ENCODE measurements at regions not wholly inside any gene's neighbourhood (a gene's known extent, or its start where the extent isn't known, plus 50 kb on each side); places are given as distances from the start of the nearest gene placed in this dataset.
"Not testable (repeated sequence)": the region's sequence is repeated elsewhere in the genome, so short reads cannot be mapped to it uniquely, and the experiment has no call there.

DNA sequence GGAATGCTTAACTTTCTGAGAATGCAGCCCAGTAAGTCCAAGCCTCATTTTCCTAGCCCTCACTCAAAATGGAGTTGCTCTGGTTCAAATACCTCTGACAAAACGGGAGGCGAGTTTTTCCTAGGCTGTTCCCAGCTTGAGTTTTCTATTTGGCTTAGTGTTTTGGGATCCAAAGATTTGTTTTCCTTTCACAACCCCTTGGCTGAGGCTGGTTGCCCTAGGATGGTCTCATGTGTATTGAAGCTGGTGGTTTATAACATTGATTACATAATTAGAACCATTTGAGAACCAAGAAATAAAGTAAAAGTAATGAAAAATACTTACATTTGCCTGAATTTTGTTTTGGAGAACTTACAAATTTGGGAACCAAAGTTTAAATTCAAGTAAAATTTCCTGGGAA lies 611.1 kb upstream of the LUZP2 start:
- no peaks in the 10 kb centered on the region for H3K9me3 ChIP-seq (ENCODE audit: control insufficient read depth, insufficient read depth, low read depth, low read length)
- no peaks in the 10 kb centered on the region for H4K20me1 ChIP-seq (ENCODE audit: control insufficient read depth, extremely low read depth, insufficient read depth, low read length)
- H3K4me1 ChIP-seq (ENCODE audit: control insufficient read depth, extremely low read depth, insufficient read depth, low read length) = no peaks in the 10 kb centered on the region
- H3K4me3 ChIP-seq (replicated peaks in 1 of 4; ENCODE audit: control extremely low read depth in 1 of 4, insufficient read depth in 1 of 4, low read depth in 3 of 4, low read length in 4 of 4) = no peak overlapping the region
- H3K36me3 ChIP-seq (ENCODE audit: control insufficient read depth, insufficient read depth, low read length) = no peaks in the 10 kb centered on the region
- no peak overlapping the region for H3K4me2 ChIP-seq (ENCODE audit: extremely low read depth, insufficient read depth, low read length)
- no peak overlapping the region for H2AFZ ChIP-seq (ENCODE audit: low read length)
- TF ChIP-seq, protein P1, sequence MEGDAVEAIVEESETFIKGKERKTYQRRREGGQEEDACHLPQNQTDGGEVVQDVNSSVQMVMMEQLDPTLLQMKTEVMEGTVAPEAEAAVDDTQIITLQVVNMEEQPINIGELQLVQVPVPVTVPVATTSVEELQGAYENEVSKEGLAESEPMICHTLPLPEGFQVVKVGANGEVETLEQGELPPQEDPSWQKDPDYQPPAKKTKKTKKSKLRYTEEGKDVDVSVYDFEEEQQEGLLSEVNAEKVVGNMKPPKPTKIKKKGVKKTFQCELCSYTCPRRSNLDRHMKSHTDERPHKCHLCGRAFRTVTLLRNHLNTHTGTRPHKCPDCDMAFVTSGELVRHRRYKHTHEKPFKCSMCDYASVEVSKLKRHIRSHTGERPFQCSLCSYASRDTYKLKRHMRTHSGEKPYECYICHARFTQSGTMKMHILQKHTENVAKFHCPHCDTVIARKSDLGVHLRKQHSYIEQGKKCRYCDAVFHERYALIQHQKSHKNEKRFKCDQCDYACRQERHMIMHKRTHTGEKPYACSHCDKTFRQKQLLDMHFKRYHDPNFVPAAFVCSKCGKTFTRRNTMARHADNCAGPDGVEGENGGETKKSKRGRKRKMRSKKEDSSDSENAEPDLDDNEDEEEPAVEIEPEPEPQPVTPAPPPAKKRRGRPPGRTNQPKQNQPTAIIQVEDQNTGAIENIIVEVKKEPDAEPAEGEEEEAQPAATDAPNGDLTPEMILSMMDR (conservative IDR thresholded peaks at IDR 0.05 in 1 of 2, IDR thresholded peaks at IDR 0.05 in 1 of 2; ENCODE audit: low read depth in 1 of 2, low read length in 2 of 2) = no peak
- TF ChIP-seq EZH2 (IDR thresholded peaks at IDR 0.05; ENCODE audit: low read length, missing control alignments) = no peak
- H3K9ac ChIP-seq (ENCODE audit: insufficient read depth, low read length) = no peak overlapping the region
- DNase-seq (ENCODE audit: low read depth in 2 of 2) = no peak
- no peaks in the 10 kb centered on the region for H3K27me3 ChIP-seq (ENCODE audit: control insufficient read depth, insufficient read depth, low read length)
- no peak overlapping the region for H3K27ac ChIP-seq (ENCODE audit: insufficient read depth, low read length)
- H3K79me2 ChIP-seq (ENCODE audit: control insufficient read depth, insufficient read depth, low read length) = no peaks in the 10 kb centered on the region

DNA sequence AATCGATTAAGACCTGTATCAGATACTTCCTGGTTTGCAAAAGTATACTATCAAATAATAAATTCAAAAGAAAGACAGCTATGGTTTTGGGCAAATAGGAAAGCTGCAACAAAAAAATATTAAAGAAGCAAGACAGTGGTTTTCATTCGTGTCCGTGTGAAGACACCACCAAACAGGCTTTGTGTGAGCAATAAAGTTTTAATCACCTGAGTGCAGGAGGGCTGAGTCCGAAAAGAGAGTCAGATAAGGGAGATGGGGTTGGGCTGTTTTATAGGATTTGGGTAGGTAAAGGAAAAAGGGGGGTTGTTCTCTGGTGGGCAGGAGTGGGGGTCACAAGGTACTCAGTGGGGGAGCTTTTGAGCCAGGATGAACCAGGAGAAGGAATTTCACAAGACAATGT lies 609.7 kb upstream of the LUZP2 start:
- not testable (repeated sequence) for DNase-seq (ENCODE audit: low read depth in 2 of 2); H4K20me1 ChIP-seq (ENCODE audit: control insufficient read depth, extremely low read depth, insufficient read depth, low read length); H3K4me1 ChIP-seq (ENCODE audit: control insufficient read depth, extremely low read depth, insufficient read depth, low read length); H3K9me3 ChIP-seq (ENCODE audit: control insufficient read depth, insufficient read depth, low read depth, low read length); H3K9ac ChIP-seq (ENCODE audit: insufficient read depth, low read length); H3K4me2 ChIP-seq (ENCODE audit: extremely low read depth, insufficient read depth, low read length); H3K36me3 ChIP-seq (ENCODE audit: control insufficient read depth, insufficient read depth, low read length); H3K27me3 ChIP-seq (ENCODE audit: control insufficient read depth, insufficient read depth, low read length); H2AFZ ChIP-seq (ENCODE audit: low read length); H3K79me2 ChIP-seq (ENCODE audit: control insufficient read depth, insufficient read depth, low read length); H3K27ac ChIP-seq (ENCODE audit: insufficient read depth, low read length); H3K4me3 ChIP-seq (replicated peaks in 1 of 4; ENCODE audit: control extremely low read depth in 1 of 4, insufficient read depth in 1 of 4, low read depth in 3 of 4, low read length in 4 of 4)

DNA sequence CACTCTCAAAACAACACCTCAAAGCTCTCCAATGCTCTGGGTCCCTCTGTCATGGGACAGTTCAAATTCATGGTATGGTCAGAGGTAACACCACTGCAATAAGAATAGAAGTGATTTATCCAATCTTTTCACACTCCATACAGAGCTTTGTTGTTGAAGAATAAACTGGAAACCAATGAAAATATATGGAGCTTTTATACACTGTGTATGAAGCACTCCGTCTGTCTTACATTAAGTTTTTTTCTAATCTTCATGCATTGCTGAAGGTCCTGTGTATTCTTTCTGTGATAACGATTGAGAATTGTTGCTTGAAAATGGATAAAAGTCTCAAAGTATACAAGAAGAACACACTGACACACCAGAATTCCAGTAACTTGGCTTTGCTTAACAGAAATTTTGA lies 603.7 kb upstream of the LUZP2 start:
- no peaks in the 10 kb centered on the region for H3K9me3 ChIP-seq (ENCODE audit: control insufficient read depth, insufficient read depth, low read depth, low read length)
- H3K79me2 ChIP-seq (ENCODE audit: control insufficient read depth, insufficient read depth, low read length) = no peaks in the 10 kb centered on the region
- no peak overlapping the region for H3K9ac ChIP-seq (ENCODE audit: insufficient read depth, low read length)
- no peak overlapping the region for H3K4me3 ChIP-seq (replicated peaks in 1 of 4; ENCODE audit: control extremely low read depth in 1 of 4, insufficient read depth in 1 of 4, low read depth in 3 of 4, low read length in 4 of 4)
- no peak for DNase-seq (ENCODE audit: low read depth in 2 of 2)
- H3K27me3 ChIP-seq (ENCODE audit: control insufficient read depth, insufficient read depth, low read length) = no peaks in the 10 kb centered on the region
- H3K27ac ChIP-seq (ENCODE audit: insufficient read depth, low read length) = no peak overlapping the region
- no peak overlapping the region for H2AFZ ChIP-seq (ENCODE audit: low read length)
- H3K36me3 ChIP-seq (ENCODE audit: control insufficient read depth, insufficient read depth, low read length) = no peaks in the 10 kb centered on the region
- no peak overlapping the region for H3K4me2 ChIP-seq (ENCODE audit: extremely low read depth, insufficient read depth, low read length)
- no peaks in the 10 kb centered on the region for H4K20me1 ChIP-seq (ENCODE audit: control insufficient read depth, extremely low read depth, insufficient read depth, low read length)
- TF ChIP-seq, protein P1 (conservative IDR thresholded peaks at IDR 0.05 in 1 of 2, IDR thresholded peaks at IDR 0.05 in 1 of 2; ENCODE audit: low read depth in 1 of 2, low read length in 2 of 2) = no peak
- no peak for TF ChIP-seq EZH2 (IDR thresholded peaks at IDR 0.05; ENCODE audit: low read length, missing control alignments)
- peaks cover 2% of the 10 kb centered on the region for H3K4me1 ChIP-seq (ENCODE audit: control insufficient read depth, extremely low read depth, insufficient read depth, low read length)
